Activated naive CD4-positive, alpha-beta T cell treated with anti-CD3 and anti-CD28 coated beads, Interleukin-2, amount 50 U/mL, for 24 hours (primary cell): ENCODE measurements at regions not wholly inside any gene's neighbourhood (a gene's known extent, or its start where the extent isn't known, plus 50 kb on each side); places are given as distances from the start of the nearest gene placed in this dataset.
A peak's percentile ranks its signal among the peaks of the same experiment; 100 is the strongest.

Source experiments
- H3K27ac Mint-ChIP-seq: one replicate; pipeline ENCODE4 v1.8.0; 2021; ENCODE audit warnings: mild to moderate bottlenecking, mixed read lengths
- H3K27me3 Mint-ChIP-seq: one replicate; pipeline ENCODE4 v1.8.0; 2021; ENCODE audit warnings: mixed read lengths
- H3K36me3 Mint-ChIP-seq: one replicate; pipeline ENCODE4 v1.8.0; 2021; ENCODE audit warnings: mixed read lengths
- H3K4me1 Mint-ChIP-seq: one replicate; pipeline ENCODE4 v1.8.0; 2021; ENCODE audit warnings: mixed read lengths
- H3K4me3 Mint-ChIP-seq: one replicate; pipeline ENCODE4 v1.8.0; 2021; ENCODE audit warnings: mild to moderate bottlenecking, mixed read lengths
- H3K9me3 Mint-ChIP-seq: one replicate; pipeline ENCODE4 v1.8.0; 2021; ENCODE audit warnings: mixed read lengths

DNA sequence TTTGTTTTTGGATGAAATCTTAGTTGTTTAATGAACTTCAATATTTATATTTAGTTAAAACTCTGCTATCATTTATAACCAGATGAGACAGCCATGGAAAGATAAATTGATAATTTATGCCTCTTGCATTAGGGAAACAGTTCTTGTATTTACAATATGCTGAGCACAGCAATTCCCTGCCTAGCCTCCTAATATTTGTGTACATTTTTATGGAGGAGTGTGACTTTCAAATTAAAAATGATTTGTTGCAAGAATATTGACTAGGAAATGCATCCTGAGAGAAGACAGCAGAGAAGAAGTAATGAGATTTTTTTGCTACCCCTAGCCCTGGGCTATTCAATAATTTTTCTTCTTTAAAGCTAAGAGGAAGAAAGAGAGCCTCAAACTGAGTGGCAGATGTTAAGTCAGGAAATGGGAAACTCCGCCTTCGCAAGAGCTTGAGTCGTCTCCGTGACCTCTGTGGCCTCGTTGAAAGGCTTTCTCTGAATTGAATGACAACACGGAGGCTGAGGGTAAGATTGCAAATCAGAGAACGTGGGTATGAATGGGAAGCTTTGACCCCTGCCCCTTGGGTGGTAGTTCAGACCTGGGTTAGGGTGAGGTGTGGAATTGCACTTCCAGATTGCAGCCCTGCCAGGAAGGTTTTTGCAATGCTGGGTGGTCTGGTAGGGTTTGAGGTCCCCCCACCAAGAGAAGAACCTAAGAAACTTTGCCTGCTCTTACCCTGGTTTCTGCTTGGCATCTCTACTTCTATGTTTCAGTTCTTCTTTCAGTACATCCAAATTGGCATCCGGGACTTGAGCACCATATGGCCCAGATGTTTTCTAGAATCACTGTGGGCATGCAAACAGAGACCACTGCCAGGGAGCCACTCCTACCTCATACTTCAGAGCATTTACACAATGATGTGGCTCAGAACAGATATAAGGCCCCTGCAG, 210.3 kb upstream of the RBMS1 start:
- H3K4me3 Mint-ChIP-seq, result peak overlapping the region; percentile 30
- H3K27me3 Mint-ChIP-seq, result no peaks in the 10 kb centered on the region
- H3K36me3 Mint-ChIP-seq, result no peaks in the 10 kb centered on the region
- peaks cover 21% of the 10 kb centered on the region for H3K4me1 Mint-ChIP-seq
- H3K27ac Mint-ChIP-seq, result no peak overlapping the region
- no peaks in the 10 kb centered on the region for H3K9me3 Mint-ChIP-seq

DNA sequence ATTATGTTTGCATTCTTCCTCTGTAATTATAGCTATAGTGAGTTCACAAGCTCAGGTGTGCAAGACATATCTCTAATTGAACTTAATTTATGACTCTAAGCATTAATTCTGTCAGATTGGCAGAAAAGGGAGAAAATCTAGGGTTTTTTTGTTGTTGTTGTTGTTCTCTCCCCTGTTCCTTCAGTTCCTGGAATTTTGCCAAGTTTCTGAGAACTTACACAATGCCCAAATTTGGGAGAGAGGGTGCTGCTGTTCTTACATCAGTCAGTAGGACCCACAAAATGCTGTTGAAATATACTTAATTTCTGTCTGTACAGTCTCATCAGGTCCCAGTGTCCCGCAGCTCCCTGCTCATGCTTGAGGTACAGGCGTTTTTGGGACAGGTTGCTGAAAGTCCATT, 221.8 kb upstream of the RBMS1 start:
- no peak overlapping the region for H3K27ac Mint-ChIP-seq
- H3K4me3 Mint-ChIP-seq, result no peak overlapping the region
- H3K9me3 Mint-ChIP-seq, result peaks cover 4% of the 10 kb centered on the region
- H3K27me3 Mint-ChIP-seq, result no peaks in the 10 kb centered on the region
- no peaks in the 10 kb centered on the region for H3K4me1 Mint-ChIP-seq
- H3K36me3 Mint-ChIP-seq, result peaks cover 2% of the 10 kb centered on the region

DNA sequence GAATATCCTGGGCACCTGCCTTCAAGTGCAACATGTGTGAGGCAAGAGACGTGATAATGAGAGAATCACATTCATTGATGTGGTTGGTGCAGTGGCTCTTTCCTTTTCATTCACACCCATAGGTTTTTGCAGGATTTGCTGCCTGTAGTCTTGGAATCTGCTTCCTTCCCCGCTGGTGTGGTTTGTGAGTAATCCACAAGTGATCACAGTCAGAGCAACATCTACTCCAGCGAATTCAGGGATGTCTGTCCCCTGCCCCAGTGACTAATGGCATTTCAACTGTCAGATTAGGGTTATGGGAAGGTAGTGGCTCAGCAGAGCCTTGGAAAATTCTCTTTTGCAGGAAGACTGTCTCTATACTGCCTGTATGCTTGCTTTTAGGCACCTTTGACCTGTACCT, 225.5 kb upstream of the RBMS1 start:
- H3K4me1 Mint-ChIP-seq, result no peaks in the 10 kb centered on the region
- no peaks in the 10 kb centered on the region for H3K27me3 Mint-ChIP-seq
- peaks cover 5% of the 10 kb centered on the region for H3K9me3 Mint-ChIP-seq
- no peak overlapping the region for H3K27ac Mint-ChIP-seq
- H3K36me3 Mint-ChIP-seq, result peaks cover under 1% of the 10 kb centered on the region
- no peak overlapping the region for H3K4me3 Mint-ChIP-seq

DNA sequence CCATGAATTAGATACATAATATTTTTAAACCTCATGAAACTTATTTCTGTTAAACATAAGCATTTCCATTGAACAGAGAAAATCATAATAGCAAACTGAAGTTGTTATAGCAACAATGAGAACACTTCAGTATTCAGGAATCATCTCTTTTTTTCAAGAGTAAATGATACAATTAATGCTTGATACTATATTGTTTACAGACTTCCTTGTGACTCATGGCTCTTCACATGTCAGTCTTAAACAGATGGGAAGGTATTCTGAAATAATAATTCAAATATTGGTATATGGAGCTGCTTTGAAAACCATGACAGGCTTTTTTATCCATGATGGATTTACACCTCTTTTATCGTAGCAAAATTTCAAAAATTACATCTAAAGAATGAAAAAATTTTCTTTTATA, 226.5 kb upstream of the RBMS1 start:
- Mint-ChIP-seq H3K27ac (no peak overlapping the region), H3K27me3 (no peaks in the 10 kb centered on the region), H3K4me3 (no peak overlapping the region), H3K4me1 (no peaks in the 10 kb centered on the region), H3K36me3 (peaks cover 2% of the 10 kb centered on the region), H3K9me3 (peaks cover 8% of the 10 kb centered on the region)

DNA sequence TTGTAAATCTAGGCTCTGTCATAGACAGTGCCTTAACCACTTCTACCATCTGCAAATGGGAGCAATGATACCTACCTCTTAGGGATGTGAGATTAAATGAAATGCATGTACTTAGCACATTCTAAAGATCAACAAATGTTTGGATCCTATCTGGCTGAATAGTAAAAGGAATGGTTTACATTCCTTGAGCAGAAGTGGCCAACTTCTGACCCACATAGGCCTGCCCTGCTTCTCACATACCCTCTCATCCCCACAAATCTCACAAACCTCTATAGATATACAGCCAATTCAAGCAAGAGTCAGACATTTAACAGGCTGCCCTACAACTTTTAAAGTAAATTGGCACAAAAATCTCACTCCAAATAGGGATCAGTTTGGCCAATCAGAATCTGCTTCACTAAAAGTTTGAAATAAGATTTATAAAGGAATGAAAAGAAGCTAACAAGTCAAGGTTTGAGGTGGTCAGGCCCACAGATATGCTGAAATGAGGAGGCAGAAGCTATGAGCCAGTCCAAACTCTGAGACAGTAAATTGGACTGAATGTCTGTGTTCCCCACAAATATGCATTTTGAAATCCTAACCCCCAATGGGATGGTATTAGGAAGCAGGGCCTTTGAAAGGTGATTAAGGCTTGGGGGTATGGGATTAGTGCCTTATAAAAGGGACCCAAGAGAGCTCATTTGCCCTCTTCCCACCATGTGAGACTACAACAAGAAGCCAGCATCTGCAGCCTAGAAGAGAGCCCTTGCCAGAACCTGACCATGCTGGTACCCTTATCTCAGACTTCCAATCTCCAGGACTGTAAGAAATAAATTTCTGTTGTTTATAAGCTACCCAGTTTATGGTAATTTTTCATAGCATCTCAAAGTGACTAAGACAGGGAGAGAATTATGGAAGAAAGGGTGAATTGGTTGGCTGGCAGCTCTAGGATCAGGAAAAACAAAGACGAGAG, 227.8 kb upstream of the RBMS1 start:
- peaks cover 8% of the 10 kb centered on the region for H3K9me3 Mint-ChIP-seq
- no peak overlapping the region for H3K4me3 Mint-ChIP-seq
- H3K4me1 Mint-ChIP-seq, result no peaks in the 10 kb centered on the region
- H3K27ac Mint-ChIP-seq, result no peak overlapping the region
- H3K27me3 Mint-ChIP-seq, result no peaks in the 10 kb centered on the region
- peaks cover 2% of the 10 kb centered on the region for H3K36me3 Mint-ChIP-seq

DNA sequence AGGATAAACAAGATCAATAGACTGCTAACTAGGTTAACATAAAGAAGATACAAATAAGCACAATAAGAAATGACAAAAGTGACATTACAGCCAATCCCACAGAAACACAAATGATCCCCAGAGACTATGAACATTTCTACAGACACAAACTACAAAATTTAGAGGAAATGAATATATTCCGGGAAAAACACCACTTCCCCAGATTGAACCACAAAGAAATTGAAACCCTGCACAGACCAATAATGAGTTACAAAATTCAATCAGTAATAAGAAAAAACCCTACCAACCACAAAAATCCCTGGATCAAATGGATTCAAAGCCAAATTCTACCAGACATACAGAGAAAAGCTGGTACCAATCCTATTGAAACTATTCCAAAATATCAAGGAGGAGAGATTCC, 232.4 kb upstream of the RBMS1 start:
- H3K27ac Mint-ChIP-seq, result no peak overlapping the region
- peaks cover 4% of the 10 kb centered on the region for H3K36me3 Mint-ChIP-seq
- no peaks in the 10 kb centered on the region for H3K4me1 Mint-ChIP-seq
- H3K4me3 Mint-ChIP-seq, result no peak overlapping the region
- H3K27me3 Mint-ChIP-seq, result no peaks in the 10 kb centered on the region
- H3K9me3 Mint-ChIP-seq, result peaks cover 8% of the 10 kb centered on the region

DNA sequence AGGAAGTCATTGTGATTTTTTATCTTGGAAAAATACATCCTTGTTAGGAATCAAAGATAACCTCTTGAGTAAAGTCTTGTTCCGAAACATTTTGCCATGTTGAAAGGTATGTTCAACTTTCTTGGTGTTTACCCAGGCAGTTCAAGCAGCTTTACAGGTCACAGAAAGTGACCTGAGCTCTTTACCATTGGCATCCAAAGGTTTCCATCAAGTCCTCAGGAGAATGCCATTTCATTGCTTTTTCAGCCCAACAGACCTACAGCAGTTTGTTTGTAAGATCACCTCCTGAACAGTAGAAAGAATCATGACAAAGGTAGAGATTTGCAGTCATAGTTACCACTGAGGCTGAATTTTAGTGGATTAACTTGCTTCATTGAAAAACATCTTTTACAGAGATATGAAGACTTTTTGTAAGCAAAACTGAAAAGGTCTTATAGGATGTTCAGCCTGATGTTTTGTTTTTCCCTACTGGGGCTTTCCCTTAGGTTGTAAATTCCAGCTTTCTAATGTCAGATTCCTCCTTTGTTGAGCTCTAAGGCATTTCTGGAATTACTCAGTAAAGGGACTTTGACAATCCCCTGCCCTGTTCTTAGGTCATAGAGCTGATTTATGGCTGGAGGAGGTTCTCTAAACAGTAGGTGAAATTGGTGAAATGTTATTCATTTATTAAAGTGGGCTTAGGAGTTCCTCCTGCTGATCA, 236.8 kb upstream of the RBMS1 start:
- H3K4me3 Mint-ChIP-seq, result no peak overlapping the region
- H3K36me3 Mint-ChIP-seq, result peaks cover 2% of the 10 kb centered on the region

DNA sequence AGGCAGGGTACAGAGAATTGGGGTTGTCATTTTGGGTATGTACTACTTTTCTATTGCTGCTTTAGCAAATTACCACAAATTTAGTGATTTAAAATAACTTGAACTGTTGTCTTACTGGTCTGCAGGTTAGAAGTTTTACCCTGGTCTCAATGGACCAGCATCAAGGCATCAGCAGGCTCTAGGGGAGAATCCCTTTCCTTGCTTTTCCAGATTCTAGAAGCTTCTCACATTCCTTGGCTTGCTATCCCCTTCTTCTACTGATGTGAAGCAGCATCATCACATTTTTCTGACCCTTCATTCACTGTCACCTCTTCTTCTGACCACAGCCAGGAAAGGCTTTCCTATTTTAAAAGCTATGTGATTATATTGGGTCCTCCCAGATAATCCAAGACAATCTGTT, 237.8 kb upstream of the RBMS1 start:
- Mint-ChIP-seq H3K27me3 (no peaks in the 10 kb centered on the region), H3K4me1 (no peaks in the 10 kb centered on the region), H3K36me3 (peaks cover 2% of the 10 kb centered on the region), H3K4me3 (no peak overlapping the region), H3K27ac (no peak overlapping the region), H3K9me3 (no peaks in the 10 kb centered on the region)

More for the DNA sequence above, 236.8 kb upstream of the RBMS1 start:
- no peaks in the 10 kb centered on the region for H3K4me1 Mint-ChIP-seq
- no peaks in the 10 kb centered on the region for H3K9me3 Mint-ChIP-seq
- H3K27ac Mint-ChIP-seq, result no peak overlapping the region
- no peaks in the 10 kb centered on the region for H3K27me3 Mint-ChIP-seq

DNA sequence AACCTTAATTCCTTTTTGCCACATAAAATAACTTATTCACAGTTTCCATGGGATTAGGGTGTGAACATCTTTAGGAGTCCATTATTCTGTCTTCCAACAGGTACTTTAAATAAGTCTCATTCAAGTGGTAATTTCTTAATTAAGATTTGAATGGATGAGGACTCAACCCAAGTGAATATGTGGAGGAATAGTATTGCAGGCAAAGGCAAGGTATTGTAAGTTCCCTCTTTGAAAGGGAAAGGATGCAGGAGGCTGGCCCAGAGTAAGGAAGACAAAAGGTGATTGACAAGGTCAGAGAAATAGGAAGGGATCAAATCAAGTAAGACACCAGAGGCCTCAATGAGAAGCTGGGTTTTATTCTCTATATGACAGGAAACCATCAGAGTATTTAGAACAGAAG, 238.2 kb upstream of the RBMS1 start:
- no peaks in the 10 kb centered on the region for H3K36me3 Mint-ChIP-seq
- no peaks in the 10 kb centered on the region for H3K4me1 Mint-ChIP-seq
- no peaks in the 10 kb centered on the region for H3K27me3 Mint-ChIP-seq
- no peak overlapping the region for H3K27ac Mint-ChIP-seq
- H3K4me3 Mint-ChIP-seq, result no peak overlapping the region
- no peaks in the 10 kb centered on the region for H3K9me3 Mint-ChIP-seq

DNA sequence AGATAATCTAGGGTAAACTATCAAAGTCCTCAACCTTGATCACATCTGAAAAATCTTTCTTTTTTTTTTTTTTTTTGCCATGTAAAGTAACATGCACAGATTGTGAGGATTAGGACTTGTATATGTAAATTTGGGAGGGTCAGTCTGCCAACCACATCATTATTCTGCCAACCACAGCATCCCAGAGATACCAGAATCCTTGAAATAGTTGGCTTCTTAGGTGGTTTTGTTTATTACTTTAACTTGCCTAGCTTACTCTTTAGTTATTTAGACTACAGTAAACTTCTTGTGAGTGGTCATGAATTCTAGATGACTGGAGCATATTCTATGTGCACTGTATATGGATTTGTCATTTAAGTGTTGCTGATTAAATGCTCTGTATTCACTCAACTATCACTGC, 242.1 kb upstream of the RBMS1 start:
- no peaks in the 10 kb centered on the region for H3K36me3 Mint-ChIP-seq
- H3K4me1 Mint-ChIP-seq, result no peaks in the 10 kb centered on the region
- H3K27me3 Mint-ChIP-seq, result no peaks in the 10 kb centered on the region
- H3K4me3 Mint-ChIP-seq, result no peak overlapping the region
- no peak overlapping the region for H3K27ac Mint-ChIP-seq
- H3K9me3 Mint-ChIP-seq, result no peaks in the 10 kb centered on the region

DNA sequence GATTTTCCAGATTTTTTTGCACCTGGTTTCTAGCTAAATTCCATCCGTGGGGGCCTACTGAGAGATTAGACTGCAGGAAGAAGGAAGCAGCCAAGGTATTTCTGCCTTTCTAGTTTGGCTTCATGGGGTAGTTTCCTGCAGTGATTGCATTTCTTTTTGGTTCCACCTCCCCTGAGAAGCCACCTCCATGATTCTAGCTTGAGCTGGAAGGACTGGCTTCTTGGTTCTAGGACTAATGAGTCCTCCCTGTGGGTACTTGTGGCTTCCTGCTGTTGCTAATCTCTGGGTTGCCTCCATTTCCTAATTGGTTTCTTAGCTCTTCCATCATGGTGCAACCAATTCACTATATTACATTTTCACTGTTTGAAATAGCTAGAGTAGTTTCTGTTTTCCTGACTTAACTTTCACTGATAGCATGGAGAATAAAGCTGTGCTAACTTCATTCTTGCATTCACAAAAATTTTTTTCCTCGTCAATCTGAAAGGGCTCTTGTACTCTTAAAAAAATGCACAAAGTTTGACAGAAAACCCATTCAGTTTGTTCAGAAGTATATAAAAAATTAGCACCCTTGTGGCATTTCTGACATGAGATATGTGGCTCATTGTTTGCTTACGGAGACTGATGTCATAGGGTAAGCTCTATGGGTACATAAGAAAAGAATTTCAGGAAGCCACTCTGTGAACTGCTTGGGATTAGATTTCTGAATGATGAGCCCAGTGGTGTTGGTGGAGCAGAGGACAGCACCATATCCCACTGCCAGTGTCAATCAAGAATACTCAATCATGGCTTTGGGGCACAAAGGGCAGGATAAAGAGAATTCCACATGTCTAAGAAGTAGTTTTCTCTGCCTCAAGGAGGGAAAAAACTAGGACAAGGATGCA, 242.8 kb upstream of the RBMS1 start:
- no peak overlapping the region for H3K4me3 Mint-ChIP-seq
- H3K4me1 Mint-ChIP-seq, result no peaks in the 10 kb centered on the region
- no peak overlapping the region for H3K27ac Mint-ChIP-seq
- H3K9me3 Mint-ChIP-seq, result no peaks in the 10 kb centered on the region
- H3K36me3 Mint-ChIP-seq, result no peaks in the 10 kb centered on the region
- no peaks in the 10 kb centered on the region for H3K27me3 Mint-ChIP-seq

DNA sequence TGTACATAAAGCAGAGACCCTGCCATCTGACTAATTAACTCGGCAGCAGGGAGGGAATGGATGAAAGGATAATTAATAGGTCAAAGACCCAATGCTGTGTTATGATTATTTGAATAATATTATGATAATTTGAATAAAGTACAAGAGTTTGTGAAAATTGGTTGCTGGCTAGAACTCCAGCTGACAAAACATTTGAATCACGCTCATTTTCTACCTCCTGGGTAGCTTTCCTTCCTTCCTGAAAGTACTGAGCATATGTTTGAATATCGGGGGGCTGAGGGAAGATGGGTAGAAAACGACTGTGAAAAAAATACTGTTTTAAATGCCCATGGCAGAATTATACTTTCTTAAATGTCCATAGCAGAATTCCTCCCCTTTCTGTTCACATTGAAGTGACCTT, 243.6 kb upstream of the RBMS1 start:
- Mint-ChIP-seq H3K27ac (no peak overlapping the region), H3K4me1 (no peaks in the 10 kb centered on the region), H3K27me3 (no peaks in the 10 kb centered on the region), H3K9me3 (no peaks in the 10 kb centered on the region), H3K36me3 (no peaks in the 10 kb centered on the region), H3K4me3 (no peak overlapping the region)

DNA sequence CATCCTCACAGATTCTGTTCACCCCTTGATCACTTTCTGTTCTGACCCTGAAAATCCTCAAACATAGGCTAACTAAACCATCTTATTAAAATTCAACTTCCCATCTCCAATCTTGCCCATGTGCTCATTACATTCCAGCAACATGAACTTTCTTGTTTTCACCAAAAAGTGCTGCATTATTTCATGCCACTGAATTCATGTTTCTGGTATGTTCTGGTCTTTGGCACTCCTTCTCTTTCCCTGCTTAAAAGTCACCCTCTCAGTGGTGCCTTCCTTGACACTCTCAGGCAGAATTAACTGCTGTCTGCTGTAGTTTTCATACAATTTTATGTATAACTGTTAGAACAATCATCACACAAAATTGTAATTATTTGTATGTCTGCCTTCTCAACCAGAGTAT, 247.7 kb upstream of the RBMS1 start:
- no peaks in the 10 kb centered on the region for H3K36me3 Mint-ChIP-seq
- no peaks in the 10 kb centered on the region for H3K9me3 Mint-ChIP-seq
- no peak overlapping the region for H3K27ac Mint-ChIP-seq
- no peaks in the 10 kb centered on the region for H3K4me1 Mint-ChIP-seq
- no peaks in the 10 kb centered on the region for H3K27me3 Mint-ChIP-seq
- no peak overlapping the region for H3K4me3 Mint-ChIP-seq

DNA sequence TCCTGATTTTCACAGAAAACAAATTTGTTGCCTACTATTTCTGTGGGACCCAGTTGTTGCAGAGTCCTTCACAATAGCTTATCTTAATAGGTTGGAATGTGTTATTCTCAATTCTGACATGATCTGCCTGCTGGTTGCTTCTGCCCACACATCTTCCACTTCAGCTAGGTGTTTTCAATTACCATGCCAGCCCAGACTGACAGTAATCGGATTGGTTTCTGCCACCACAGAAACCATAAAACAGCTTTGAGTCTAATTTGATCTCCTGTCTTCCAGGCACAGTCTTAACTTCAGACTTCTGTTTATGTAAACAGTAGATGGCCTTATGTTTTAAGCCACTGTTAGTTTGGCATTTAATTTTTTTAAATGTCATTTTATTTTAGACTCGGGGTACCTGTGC, 248.2 kb upstream of the RBMS1 start:
- no peak overlapping the region for H3K4me3 Mint-ChIP-seq
- H3K4me1 Mint-ChIP-seq, result no peaks in the 10 kb centered on the region
- no peaks in the 10 kb centered on the region for H3K27me3 Mint-ChIP-seq
- H3K27ac Mint-ChIP-seq, result no peak overlapping the region
- no peaks in the 10 kb centered on the region for H3K9me3 Mint-ChIP-seq
- H3K36me3 Mint-ChIP-seq, result no peaks in the 10 kb centered on the region

DNA sequence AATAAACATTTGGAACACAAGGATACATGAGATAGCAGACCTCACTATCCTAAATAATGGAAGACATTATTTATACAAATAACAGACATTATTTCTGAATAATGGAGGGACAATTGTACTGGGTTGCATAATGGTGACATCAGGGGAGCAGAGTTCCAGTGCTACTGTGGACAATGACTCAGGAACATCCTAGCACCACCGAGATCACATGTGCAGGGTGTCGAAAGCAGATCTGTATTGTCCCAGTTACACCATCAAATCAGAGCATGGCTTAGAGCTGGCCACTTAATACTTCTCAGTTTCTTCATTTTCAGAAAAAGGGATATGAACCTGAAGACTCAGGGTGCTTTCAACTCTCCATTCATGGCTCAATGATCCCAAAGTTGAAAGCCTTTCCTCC, 249.1 kb upstream of the RBMS1 start:
- Mint-ChIP-seq H3K9me3 (no peaks in the 10 kb centered on the region), H3K4me3 (no peak overlapping the region), H3K4me1 (no peaks in the 10 kb centered on the region), H3K27me3 (no peaks in the 10 kb centered on the region), H3K27ac (no peak overlapping the region), H3K36me3 (no peaks in the 10 kb centered on the region)
